NCI-H82 treated with DMSO at 0.1 percent for 48 hours (cell line): ENCODE measurements at regions not wholly inside any gene's neighbourhood (a gene's known extent, or its start where the extent isn't known, plus 50 kb on each side); places are given as distances from the start of the nearest gene placed in this dataset.

Source experiments
- DNase-seq: peaks from one replicate; lab custom pipeline; 2025; ENCODE audit not compliant: unreplicated experiment; lab: John Stamatoyannopoulos, UW

DNA sequence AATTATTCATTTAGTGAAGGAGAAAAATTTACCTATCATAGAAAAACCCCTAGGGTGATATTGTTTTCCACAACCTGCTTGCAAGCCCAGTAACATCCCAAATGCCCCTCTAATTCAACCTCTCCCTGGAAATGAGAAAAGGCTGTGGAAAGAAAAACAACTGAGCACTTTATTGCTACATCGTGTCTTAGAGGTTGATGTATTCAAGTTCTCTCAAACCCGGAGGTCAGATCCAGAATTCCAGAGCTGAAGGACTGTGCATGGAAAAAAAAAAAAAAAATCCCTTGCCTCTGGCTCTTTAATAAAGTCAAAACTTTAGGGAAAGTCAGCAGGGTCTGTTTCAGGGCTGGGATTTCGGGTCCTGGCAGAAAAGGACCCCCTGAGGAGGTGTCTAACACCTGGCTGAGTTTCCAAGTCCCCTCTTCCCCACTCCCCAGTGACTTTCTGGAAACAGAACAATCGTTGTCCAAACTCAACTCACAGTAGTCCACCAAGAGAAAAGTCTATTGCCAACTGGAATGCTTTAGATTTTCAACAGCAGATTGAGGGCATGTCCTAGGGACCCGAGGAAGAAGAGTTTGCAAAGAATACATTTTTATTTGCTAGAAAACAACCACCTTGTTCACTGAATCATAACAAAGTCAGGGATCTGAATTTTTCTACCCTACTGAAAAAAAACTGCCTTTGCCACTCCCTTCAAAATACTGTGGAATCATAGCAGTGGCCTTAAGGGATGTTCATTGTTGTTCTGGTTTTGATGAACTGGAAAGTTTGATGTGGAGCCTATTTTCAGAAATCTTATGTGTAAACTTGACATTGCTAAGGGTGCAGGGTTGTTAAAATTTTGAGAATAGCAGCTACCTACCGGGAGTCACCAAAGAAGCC, 207.5 kb upstream of the ADAMTS9 start:
- no peak for DNase-seq

DNA sequence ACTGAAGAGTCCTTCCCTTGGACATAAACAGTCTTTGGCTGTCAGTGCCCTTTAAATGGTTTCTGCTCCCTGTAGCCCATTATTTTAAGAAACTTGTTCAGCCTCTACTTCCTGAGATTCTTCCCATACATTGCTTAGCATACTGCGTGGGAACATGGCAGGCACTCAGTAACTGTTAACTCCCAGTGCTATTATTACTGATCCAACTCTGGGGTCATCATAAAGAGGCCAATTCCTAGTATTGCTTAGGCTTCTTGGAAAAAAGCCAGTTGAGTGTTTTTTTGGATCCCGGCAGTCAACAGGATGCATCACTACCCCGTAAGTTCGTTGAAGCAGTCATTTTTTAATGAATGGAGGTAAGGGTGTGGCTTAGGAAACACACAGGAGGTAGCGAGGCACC, 206.2 kb upstream of the ADAMTS9 start:
- no peak for DNase-seq

- no peak for DNase-seq
Observed at GRCh38 chr3:64892671-64893309, 205.0 kb upstream of the ADAMTS9 start.

DNA sequence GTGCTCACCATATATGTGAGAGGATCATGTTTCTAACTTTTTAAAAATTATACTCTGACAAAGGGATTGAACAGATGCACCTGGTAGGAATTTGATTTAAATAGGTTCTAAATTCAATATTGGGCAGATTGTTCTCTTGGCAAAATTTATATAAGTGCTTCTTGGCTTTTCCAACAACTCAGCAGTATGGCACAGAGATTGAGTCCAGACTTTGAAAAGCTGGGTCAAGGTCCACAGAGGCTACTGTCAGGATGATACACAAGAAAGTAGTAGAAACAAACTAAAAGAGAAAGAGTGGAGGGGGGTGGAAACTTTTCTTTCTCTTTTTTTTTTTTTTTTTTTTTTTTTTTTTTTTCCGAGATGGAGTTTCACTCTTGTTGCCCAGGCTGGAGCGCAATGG, 203.2 kb upstream of the ADAMTS9 start:
- DNase-seq, result no peak

- DNase-seq, result no peak
Observed at GRCh38 chr3:64890466-64890865, 202.7 kb upstream of the ADAMTS9 start.

- no peak for DNase-seq
Observed at GRCh38 chr3:64890006-64890405, 202.2 kb upstream of the ADAMTS9 start.

- DNase-seq, result no peak
Observed at GRCh38 chr3:64888840-64889392, 201.1 kb upstream of the ADAMTS9 start.

- DNase-seq, result no peak
Observed at GRCh38 chr3:64888165-64888564, 200.4 kb upstream of the ADAMTS9 start.

GRCh38 chr3:64885055-64885454, 197.3 kb upstream of the ADAMTS9 start:
- DNase-seq, result no peak

DNA sequence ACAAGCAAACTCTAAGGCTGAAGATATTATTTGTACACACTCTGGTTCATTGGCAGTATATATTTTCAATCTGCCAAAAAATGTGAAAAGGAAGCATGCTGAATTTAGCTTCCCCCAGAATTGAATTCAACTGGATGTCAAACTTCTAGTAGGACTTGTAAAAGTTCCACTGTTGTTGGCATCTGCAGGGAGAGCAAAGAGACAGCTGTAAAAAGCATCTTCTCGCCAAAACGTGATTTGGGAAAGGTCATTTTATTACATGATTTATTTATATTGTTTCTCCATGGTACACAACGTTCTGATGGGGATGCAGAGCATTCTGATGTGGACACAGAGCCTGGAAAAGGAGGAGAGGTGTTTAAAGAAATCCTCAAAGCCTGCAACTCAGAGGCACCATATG, 196.7 kb upstream of the ADAMTS9 start:
- DNase-seq, result no peak

DNA sequence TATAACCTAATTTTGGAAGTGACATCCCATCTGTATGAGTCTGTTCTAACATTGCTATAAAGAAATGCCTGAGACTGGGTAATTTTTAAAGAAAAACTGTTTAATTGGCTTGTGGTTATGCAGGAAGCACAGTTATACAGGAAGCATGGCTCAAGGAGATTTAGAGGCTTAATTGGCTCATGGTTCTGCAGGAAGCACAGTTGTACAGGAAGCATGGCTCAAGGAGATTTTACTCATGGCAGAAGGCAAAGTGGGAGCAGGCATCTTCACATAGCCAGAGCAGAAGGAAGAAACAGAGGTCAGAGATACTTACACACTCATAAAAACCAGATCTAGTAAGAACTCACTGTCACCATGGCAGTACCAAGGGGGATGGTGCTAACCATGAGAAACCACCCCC, 193.1 kb upstream of the ADAMTS9 start:
- DNase-seq, result peak; percentile 63

DNA sequence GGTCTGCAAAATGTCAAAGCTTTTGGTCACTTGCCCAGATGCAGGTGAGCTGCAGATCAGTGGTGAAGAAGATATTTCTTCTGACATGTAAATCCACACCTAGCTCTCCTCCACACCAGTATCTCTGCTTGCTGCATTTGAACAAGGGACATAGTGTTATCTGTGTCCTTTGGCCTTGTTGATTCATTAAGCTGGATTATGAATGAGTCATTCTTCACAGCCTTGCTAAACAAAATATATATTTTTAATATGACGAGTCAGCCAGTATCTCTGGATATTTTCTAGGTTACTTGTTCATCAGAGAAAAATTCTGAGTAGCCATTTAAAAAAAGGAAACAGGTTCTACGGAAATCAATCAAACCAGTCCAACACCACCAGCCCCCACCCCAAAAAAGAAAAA, 190.6 kb upstream of the ADAMTS9 start:
- no peak for DNase-seq

DNA sequence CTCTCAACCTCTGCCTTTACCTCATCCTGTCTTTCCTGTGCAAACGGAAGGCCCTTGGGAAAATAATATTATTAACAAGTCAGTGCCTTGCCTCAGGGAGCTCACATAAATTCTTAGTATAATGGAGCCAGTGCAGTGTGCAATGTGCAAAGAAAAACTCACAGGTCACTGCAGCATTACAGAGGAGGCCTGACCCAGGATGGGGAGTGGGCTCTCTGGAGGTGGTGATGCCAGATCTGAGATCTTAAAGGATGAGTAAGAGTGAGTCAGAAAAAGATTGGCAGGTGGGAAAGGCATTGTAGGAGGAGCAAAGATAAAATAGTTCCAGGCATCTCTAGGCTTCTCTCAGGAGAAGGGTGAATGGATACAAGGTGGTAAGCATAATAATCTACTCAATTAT, 185.6 kb upstream of the ADAMTS9 start:
- no peak for DNase-seq

GRCh38 chr3:64872345-64872744, 184.5 kb upstream of the ADAMTS9 start:
- DNase-seq, result no peak

- DNase-seq, result no peak
Observed at GRCh38 chr3:64871834-64872249, 184.0 kb upstream of the ADAMTS9 start.

GRCh38 chr3:64870876-64871646, 183.3 kb upstream of the ADAMTS9 start:
- DNase-seq, result no peak

DNA sequence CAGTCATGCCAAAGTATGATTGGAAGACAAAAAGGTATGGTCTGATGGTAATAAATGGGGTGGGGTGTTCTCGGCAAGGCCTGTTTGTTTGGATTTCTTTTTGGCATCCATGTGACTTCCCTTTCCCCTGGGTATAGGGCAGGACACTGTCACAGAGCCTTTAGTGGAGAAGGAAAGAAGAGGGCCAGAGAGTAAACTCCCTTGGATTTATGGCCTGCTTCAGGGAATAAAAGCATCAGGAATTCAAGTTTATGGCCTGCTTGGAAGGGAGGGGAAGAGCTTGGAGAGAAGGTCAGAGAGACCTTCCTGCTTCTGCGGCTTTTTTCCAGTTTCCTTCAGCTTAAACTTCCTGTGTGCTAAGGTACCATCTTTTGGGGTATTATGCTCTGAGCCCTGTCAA, 179.4 kb upstream of the ADAMTS9 start:
- DNase-seq, result no peak

DNA sequence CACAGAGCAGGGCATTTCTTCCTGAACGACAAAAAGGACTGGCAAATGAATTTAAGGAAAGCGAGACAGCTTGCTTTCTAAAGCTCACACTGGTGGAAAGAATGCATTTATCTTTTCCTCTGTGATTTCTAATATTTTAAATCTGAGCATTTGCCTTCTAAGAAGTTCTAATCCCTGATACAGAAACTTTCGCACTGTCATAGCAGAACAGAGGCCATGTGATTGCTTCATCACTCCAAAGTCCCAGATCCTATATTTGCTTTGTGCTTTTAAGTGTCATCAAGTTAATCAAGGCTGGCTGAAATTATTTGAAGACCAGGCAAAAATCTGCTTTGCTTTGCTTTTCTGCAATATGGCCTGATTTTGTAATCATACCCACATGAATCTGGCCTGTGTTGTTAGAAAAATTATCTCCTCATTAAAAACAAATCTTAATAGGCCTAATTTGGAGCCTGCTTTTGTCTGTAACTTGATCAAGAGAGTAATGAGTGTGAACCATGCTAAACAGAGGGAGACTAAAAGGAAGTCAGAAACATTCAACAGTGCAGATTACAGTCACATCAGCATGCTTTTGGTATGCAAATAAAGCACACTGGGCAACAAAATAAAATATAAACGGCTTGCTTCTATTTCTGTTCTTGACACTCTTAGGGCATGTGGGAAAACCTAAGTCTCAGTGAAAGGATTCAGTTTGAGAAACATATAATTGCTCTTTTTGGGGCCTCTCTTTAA, 178.2 kb upstream of the ADAMTS9 start:
- no peak for DNase-seq

- DNase-seq, result no peak
Observed at GRCh38 chr3:64863226-64864212, 175.7 kb upstream of the ADAMTS9 start.

GRCh38 chr3:64861684-64862083, 173.9 kb upstream of the ADAMTS9 start:
- DNase-seq, result no peak
